ENCODE measurements at regions not wholly inside any gene's neighbourhood (a gene's known extent, or its start where the extent isn't known, plus 50 kb on each side); places are given as distances from the start of the nearest gene placed in this dataset.

- no peaks in the 10 kb centered on the region for H3K27me3 ChIP-seq (ENCODE audit: low read depth, low read length)
- H4K20me1 ChIP-seq (ENCODE audit: insufficient read depth, low read length), result no peaks in the 10 kb centered on the region
- no peaks in the 10 kb centered on the region for H3K79me2 ChIP-seq (ENCODE audit: low read length)
- H3K4me2 ChIP-seq (ENCODE audit: low read length), result no peak overlapping the region
- H2AFZ ChIP-seq (ENCODE audit: low read depth, low read length), result no peak overlapping the region
- H3K9ac ChIP-seq (ENCODE audit: low read length), result no peak overlapping the region
- H3K27ac ChIP-seq (ENCODE audit: low read length), result no peak overlapping the region
- H3K4me1 ChIP-seq (ENCODE audit: low read length), result peaks cover 17% of the 10 kb centered on the region
- H3K36me3 ChIP-seq (replicated peaks; ENCODE audit: low read depth, low read length), result no peaks in the 10 kb centered on the region
- H3K4me3 ChIP-seq (ENCODE audit: low read length), result no peak overlapping the region
- TF ChIP-seq EZH2phosphoT487 (IDR thresholded peaks at IDR 0.05; ENCODE audit: low read depth) (no peak), CTCF (IDR thresholded peaks at IDR 0.05; ENCODE audit: low read depth, low read length) (no peak)
- H3K9me3 ChIP-seq (ENCODE audit: insufficient read depth, low read length), result no peaks in the 10 kb centered on the region
Observed at GRCh38 chr6:135797361-135797760, 54.1 kb upstream of the PDE7B start.

GRCh38 chr6:135798751-135799515 is 52.6 kb upstream of the PDE7B start:
- Histone ChIP-seq H2AFZ (ENCODE audit: low read depth, low read length) (peak overlapping the region; percentile 95), H3K36me3 (replicated peaks; ENCODE audit: low read depth, low read length) (no peaks in the 10 kb centered on the region), H3K4me1 (ENCODE audit: low read length) (peaks cover 21% of the 10 kb centered on the region), H3K4me2 (ENCODE audit: low read length) (peak overlapping the region; percentile 86), H3K4me3 (ENCODE audit: low read length) (peak overlapping the region; percentile 58), H3K9me3 (ENCODE audit: insufficient read depth, low read length) (no peaks in the 10 kb centered on the region), H3K79me2 (ENCODE audit: low read length) (no peaks in the 10 kb centered on the region), H4K20me1 (ENCODE audit: insufficient read depth, low read length) (no peaks in the 10 kb centered on the region), H3K9ac (ENCODE audit: low read length) (peak overlapping the region; percentile 17; the same call in 1 of the 2 replicates), H3K27me3 (ENCODE audit: low read depth, low read length) (no peaks in the 10 kb centered on the region), H3K27ac (ENCODE audit: low read length) (peak overlapping the region; percentile 66)
- TF ChIP-seq EZH2phosphoT487 (IDR thresholded peaks at IDR 0.05; ENCODE audit: low read depth) (no peak), CTCF (IDR thresholded peaks at IDR 0.05; ENCODE audit: low read depth, low read length) (no peak)
